ENCODE measurements at regions not wholly inside any gene's neighbourhood (a gene's known extent, or its start where the extent isn't known, plus 50 kb on each side); places are given as distances from the start of the nearest gene placed in this dataset.

DNA sequence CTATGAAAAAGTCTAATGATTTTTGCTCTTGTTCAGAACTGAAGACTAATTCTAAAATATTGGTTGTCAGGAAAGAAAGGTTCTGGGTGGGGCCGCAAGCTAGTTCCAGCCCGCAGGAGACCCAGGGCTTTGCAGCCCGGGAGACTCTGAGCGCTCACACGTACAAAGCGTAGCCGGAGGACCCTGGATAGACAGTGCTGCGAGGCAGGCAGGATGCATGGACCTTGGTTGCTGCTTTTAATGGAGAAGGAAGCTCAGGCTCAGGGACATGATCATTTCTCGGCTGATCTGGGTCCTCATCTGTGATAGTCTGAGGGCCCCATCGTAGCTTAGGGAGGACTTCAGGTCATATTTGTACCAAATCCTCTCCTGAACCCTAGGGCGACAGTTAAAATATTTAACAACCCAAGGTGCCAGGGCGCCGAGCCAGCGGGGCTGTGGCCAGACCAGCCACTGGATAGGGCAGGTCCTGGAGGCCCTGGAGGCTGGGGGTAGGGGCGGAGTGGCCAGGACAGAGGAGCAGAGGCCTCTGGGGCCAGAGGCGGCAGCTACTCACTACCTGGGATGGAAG lies 70.1 kb upstream of the UNC5A start:
- TF ChIP-seq CTCF (IDR thresholded peaks at IDR 0.05) = no peak

DNA sequence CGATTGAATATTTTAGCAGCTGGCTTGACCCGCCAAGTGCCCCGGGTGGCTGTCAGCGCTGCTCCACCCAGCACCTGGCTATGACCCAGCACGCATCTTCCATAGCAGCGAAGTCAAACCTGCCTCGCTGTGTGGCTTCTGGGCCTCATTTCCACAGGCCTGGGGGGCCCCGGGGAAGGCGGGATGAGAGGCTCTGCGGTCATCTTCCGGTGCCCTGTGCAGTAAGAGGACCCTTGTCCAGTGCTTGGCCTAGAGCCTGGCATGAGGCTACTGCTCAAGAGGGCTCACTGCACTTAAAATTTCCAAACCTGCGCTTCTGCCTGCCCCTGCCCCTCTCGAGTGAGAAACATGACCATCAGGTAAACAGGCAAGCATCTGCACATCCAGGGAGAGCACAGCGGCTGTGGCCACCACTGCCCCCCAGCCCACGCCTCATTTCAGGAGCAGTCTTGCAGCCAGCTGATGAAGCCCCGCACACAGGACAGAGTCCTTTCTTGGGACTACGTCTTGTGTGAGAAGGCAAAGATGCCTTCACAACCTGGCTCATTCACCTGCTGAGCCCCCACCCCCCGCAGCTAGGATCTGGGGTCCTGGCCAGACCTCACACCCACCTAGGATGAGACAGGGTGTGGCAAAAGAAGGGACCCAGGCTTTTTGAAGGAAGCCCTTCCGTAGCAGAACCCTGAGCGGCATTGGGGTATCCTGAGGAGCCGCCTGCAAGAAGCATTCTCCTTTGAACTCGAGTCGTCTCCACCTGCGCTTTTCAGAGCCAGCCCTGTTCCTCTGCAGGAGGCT lies 69.5 kb upstream of the UNC5A start:
- TF ChIP-seq CTCF (IDR thresholded peaks at IDR 0.05) = no peak

GRCh38 chr5:176741561-176742211 lies 68.7 kb upstream of the UNC5A start:
- TF ChIP-seq CTCF (IDR thresholded peaks at IDR 0.05) = no peak

GRCh38 chr5:176742246-176743105 lies 67.9 kb upstream of the UNC5A start:
- TF ChIP-seq CTCF (IDR thresholded peaks at IDR 0.05) = no peak

DNA sequence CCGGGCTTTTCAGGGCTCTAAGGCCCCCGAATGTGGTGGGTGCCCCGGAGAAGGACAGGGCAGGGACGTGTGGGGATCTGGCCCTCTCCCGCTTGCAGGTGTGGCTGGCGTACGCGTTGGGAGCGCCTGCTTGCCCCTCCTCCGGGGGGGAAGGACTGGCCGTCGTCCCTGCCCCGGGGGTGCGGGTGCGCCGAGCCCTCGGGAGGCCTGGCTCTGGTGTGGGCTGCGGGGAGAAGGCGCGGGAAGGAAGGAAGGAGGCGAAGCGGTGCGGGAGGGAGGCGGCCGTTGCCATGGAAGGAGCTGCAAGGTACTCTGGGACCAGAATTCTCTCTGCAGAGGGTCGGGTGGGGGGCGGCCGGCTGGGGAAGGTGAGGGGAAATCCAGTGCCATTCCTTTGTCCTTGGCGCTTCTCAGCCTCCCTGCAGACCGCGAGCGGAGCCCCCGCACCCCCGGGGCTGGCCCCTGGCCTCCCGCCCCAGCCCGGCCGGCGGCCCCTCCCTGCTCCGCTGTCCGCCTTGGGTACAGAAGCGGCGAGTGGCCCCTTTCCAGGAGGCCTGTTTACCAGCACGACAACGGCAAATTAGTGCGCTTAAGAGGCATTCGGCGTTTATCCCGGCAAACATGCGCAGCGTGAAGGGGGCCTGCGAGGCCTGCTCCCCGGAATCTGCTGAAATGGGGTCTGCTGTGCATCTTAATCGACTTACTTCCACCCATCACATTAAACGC lies 67.1 kb upstream of the UNC5A start:
- TF ChIP-seq CTCF (IDR thresholded peaks at IDR 0.05) = no peak

DNA sequence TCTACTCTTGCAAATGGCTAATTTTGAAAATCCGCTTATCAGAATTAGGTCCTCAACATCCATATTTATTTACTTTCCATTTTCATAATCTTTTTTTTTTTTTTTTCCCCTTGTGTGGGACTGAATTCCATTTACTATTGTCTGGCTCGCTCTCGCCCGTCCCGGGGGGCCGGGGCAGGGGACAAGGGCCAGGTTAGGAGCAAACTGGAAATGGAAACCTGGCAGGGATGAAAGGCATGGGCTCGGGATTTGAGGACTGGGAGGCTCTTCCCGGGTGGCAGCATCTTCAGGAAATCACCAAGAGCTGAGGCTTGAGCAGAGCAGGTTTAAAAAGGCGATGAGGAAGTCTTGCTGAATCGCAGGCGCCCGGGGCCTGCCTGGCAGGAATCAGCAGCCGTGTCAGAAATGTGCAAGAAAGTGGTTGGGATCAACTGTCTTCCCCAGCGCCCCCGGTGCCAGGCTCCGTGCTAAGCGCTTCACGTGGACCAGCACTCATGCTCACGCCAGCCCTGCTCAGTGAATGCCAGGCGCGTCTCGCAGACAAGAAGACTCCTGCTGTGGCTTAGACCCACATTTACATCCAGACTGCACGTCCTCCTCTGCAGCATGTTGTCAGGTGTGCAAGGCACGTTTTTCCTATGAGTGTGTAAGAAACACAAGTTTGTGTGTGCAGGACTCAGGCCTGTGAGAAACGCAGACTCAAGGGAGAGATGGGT lies 66.3 kb upstream of the UNC5A start:
- TF ChIP-seq CTCF (IDR thresholded peaks at IDR 0.05) = no peak
